ENCODE measurements at regions not wholly inside any gene's neighbourhood (a gene's known extent, or its start where the extent isn't known, plus 50 kb on each side); places are given as distances from the start of the nearest gene placed in this dataset.

- DNase-seq (ENCODE audit: low read depth in 1 of 2, low spot score in 1 of 2) = peak in 1 of 2 experiments; percentile 30
- in situ Hi-C loops (cut with HindIII; ENCODE audit: low pct_unique_long_range_greater_than_20kb, low sequenced_read_pairs) = no loop called here
- no peak for TF ChIP-seq JUND (IDR thresholded peaks at IDR 0.05; ENCODE audit: low read depth)
These were observed 146.9 kb upstream of the AKR1E2 start for GRCh38 chr10:4678951-4679671.

- in situ Hi-C loops (cut with HindIII; ENCODE audit: low pct_unique_long_range_greater_than_20kb, low sequenced_read_pairs) = no loop called here
- DNase-seq (ENCODE audit: low read depth in 1 of 2, low spot score in 1 of 2) = peak in 1 of 2 experiments; percentile 68
- peak; percentile 36; the same call in 1 of the 2 replicates for TF ChIP-seq JUND (IDR thresholded peaks at IDR 0.05; ENCODE audit: low read depth)
These were observed 147.7 kb upstream of the AKR1E2 start for GRCh38 chr10:4678023-4678950.

- in situ Hi-C loops (cut with HindIII; ENCODE audit: low pct_unique_long_range_greater_than_20kb, low sequenced_read_pairs) = no loop called here
- no peak for TF ChIP-seq JUND (IDR thresholded peaks at IDR 0.05; ENCODE audit: low read depth)
- no peak for DNase-seq (ENCODE audit: low read depth in 1 of 2, low spot score in 1 of 2)
These were observed 148.5 kb upstream of the AKR1E2 start for GRCh38 chr10:4677296-4678021.

GRCh38 chr10:4676566-4676965, 149.4 kb upstream of the AKR1E2 start:
- TF ChIP-seq JUND (IDR thresholded peaks at IDR 0.05; ENCODE audit: low read depth) = no peak
- no peak for DNase-seq (ENCODE audit: low read depth in 1 of 2, low spot score in 1 of 2)

GRCh38 chr10:4675808-4676207, 150.2 kb upstream of the AKR1E2 start:
- TF ChIP-seq JUND (IDR thresholded peaks at IDR 0.05; ENCODE audit: low read depth) = no peak
- no peak for DNase-seq (ENCODE audit: low read depth in 1 of 2, low spot score in 1 of 2)
- in situ Hi-C loops (cut with HindIII; ENCODE audit: low pct_unique_long_range_greater_than_20kb, low sequenced_read_pairs) = no loop called here

More at GRCh38 chr10:4676566-4676965, 149.4 kb upstream of the AKR1E2 start:
- in situ Hi-C loops (cut with HindIII; ENCODE audit: low pct_unique_long_range_greater_than_20kb, low sequenced_read_pairs) = no loop called here

- no peak for DNase-seq (ENCODE audit: low read depth in 1 of 2, low spot score in 1 of 2)
- in situ Hi-C loops (cut with HindIII; ENCODE audit: low pct_unique_long_range_greater_than_20kb, low sequenced_read_pairs) = no loop called here
- TF ChIP-seq JUND (IDR thresholded peaks at IDR 0.05; ENCODE audit: low read depth) = no peak
These were observed 152.5 kb upstream of the AKR1E2 start for GRCh38 chr10:4673279-4674040.

- TF ChIP-seq JUND (IDR thresholded peaks at IDR 0.05; ENCODE audit: low read depth) = no peak
- in situ Hi-C loops (cut with HindIII; ENCODE audit: low pct_unique_long_range_greater_than_20kb, low sequenced_read_pairs) = no loop called here
- DNase-seq (ENCODE audit: low read depth in 1 of 2, low spot score in 1 of 2) = no peak
These were observed 153.8 kb upstream of the AKR1E2 start for GRCh38 chr10:4672201-4672600.

GRCh38 chr10:4671451-4672145, 154.4 kb upstream of the AKR1E2 start:
- no peak for DNase-seq (ENCODE audit: low read depth in 1 of 2, low spot score in 1 of 2)
- in situ Hi-C loops (cut with HindIII; ENCODE audit: low pct_unique_long_range_greater_than_20kb, low sequenced_read_pairs) = no loop called here
- TF ChIP-seq JUND (IDR thresholded peaks at IDR 0.05; ENCODE audit: low read depth) = no peak

- in situ Hi-C loops (cut with HindIII; ENCODE audit: low pct_unique_long_range_greater_than_20kb, low sequenced_read_pairs) = no loop called here
- no peak for TF ChIP-seq JUND (IDR thresholded peaks at IDR 0.05; ENCODE audit: low read depth)
- no peak for DNase-seq (ENCODE audit: low read depth in 1 of 2, low spot score in 1 of 2)
These were observed 155.3 kb upstream of the AKR1E2 start for GRCh38 chr10:4670737-4671136.

- DNase-seq (ENCODE audit: low read depth in 1 of 2, low spot score in 1 of 2) = no peak
- in situ Hi-C loops (cut with HindIII; ENCODE audit: low pct_unique_long_range_greater_than_20kb, low sequenced_read_pairs) = no loop called here
- TF ChIP-seq JUND (IDR thresholded peaks at IDR 0.05; ENCODE audit: low read depth) = no peak
These were observed 156.4 kb upstream of the AKR1E2 start for GRCh38 chr10:4669585-4669984.

GRCh38 chr10:4663162-4663992, 162.6 kb upstream of the AKR1E2 start:
- in situ Hi-C loops (cut with HindIII; ENCODE audit: low pct_unique_long_range_greater_than_20kb, low sequenced_read_pairs) = no loop called here
- DNase-seq (ENCODE audit: low read depth in 1 of 2, low spot score in 1 of 2) = peak; percentile 21 to 95
- no peak; the same call in 1 of the 2 replicates for TF ChIP-seq JUND (IDR thresholded peaks at IDR 0.05; ENCODE audit: low read depth)

All from T47D (cell line).